ENCODE measurements at regions not wholly inside any gene's neighbourhood (a gene's known extent, or its start where the extent isn't known, plus 50 kb on each side); places are given as distances from the start of the nearest gene placed in this dataset.
"Not testable (repeated sequence)": the region's sequence is repeated elsewhere in the genome, so short reads cannot be mapped to it uniquely, and the experiment has no call there.

GRCh38 chr1:57546549-57547330, 122.9 kb upstream of the DAB1 start:
- CTCF ChIA-PET: no interaction called here
- Mint-ChIP-seq H3K36me3 (no peaks in the 10 kb centered on the region), H3K9me3 (peaks cover 2% of the 10 kb centered on the region), H3K4me3 (no peak overlapping the region), H3K4me1 (no peaks in the 10 kb centered on the region), H3K27ac (no peak overlapping the region), H3K27me3 (no peaks in the 10 kb centered on the region)
- DNase-seq: no peak

GRCh38 chr1:57544345-57544744, 120.5 kb upstream of the DAB1 start:
- DNase-seq: no peak
- H3K4me1 Mint-ChIP-seq: no peaks in the 10 kb centered on the region
- CTCF ChIA-PET: no interaction called here
- no peak overlapping the region for H3K27ac Mint-ChIP-seq
- peaks cover 2% of the 10 kb centered on the region for H3K9me3 Mint-ChIP-seq
- H3K36me3 Mint-ChIP-seq: no peaks in the 10 kb centered on the region
- no peak overlapping the region for H3K4me3 Mint-ChIP-seq
- H3K27me3 Mint-ChIP-seq: no peaks in the 10 kb centered on the region

GRCh38 chr1:57536749-57537423, 113.0 kb upstream of the DAB1 start:
- H3K4me3 Mint-ChIP-seq: no peak overlapping the region
- DNase-seq: no peak
- no peaks in the 10 kb centered on the region for H3K36me3 Mint-ChIP-seq
- no peaks in the 10 kb centered on the region for H3K9me3 Mint-ChIP-seq
- H3K27me3 Mint-ChIP-seq: no peaks in the 10 kb centered on the region
- H3K27ac Mint-ChIP-seq: no peak overlapping the region
- H3K4me1 Mint-ChIP-seq: no peaks in the 10 kb centered on the region
- CTCF ChIA-PET: no interaction called here

DNA sequence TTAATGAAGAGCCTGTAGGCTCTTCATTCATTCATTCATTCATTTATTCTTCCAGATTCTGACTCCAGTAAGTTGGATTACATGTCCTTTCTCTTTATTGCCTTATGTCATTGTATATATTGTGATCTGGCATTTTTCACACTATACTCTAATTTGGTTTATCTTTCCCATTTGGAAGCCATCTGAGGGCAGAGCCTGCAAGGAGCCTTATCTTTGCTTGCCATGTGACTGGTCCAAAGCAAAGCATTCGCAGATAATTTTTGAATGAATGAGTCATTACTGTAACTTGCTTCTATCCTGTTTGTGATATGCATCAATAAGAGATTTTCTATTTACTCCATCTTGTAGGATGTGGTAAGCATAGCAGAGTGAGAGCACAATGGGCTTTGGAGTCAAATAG, 108.4 kb upstream of the DAB1 start:
- CTCF ChIA-PET: no interaction called here
- no peaks in the 10 kb centered on the region for H3K36me3 Mint-ChIP-seq
- H3K27ac Mint-ChIP-seq: no peak overlapping the region
- no peaks in the 10 kb centered on the region for H3K27me3 Mint-ChIP-seq
- no peak for DNase-seq
- no peak overlapping the region for H3K4me3 Mint-ChIP-seq
- H3K9me3 Mint-ChIP-seq: no peaks in the 10 kb centered on the region
- no peaks in the 10 kb centered on the region for H3K4me1 Mint-ChIP-seq

GRCh38 chr1:57530911-57531260, 107.0 kb upstream of the DAB1 start:
- H3K27me3 Mint-ChIP-seq, H3K27ac Mint-ChIP-seq, CTCF ChIA-PET, H3K4me3 Mint-ChIP-seq, H3K9me3 Mint-ChIP-seq, DNase-seq, H3K36me3 Mint-ChIP-seq, H3K4me1 Mint-ChIP-seq: not testable (repeated sequence)

DNA sequence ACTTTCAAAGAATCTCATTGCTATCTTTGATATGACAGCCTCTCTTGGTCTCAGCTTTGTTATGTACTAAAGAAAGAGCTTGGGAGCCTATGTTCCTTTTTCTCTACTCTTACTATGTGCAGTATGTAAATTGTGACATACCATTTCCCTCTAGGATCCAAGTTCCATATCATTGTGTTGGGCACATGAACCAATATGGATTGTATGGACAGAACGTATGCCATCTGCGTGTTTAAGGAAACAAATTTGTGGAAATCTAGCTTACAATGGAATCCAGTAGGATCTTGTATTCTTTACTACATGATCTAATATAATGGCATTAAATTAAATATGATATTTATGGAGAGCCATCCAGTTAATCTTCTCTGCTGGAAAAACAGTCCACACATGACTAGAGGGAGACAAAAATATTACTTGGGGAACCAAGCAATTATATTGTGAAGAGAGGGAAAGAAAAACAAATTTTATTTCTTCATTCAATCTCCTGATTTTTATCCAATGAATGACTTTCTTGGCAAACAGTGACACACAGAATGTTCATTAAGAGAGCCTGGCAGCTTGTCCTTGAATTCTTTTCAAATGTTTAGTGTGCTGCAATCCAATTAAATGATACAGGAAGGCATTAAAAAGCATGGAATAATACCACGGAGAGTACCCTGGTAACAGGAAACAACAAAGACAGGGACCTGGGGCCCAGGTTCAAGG, 106.5 kb upstream of the DAB1 start:
- Mint-ChIP-seq H3K27me3 (no peaks in the 10 kb centered on the region), H3K36me3 (no peaks in the 10 kb centered on the region), H3K27ac (no peak overlapping the region), H3K9me3 (no peaks in the 10 kb centered on the region), H3K4me3 (no peak overlapping the region), H3K4me1 (no peaks in the 10 kb centered on the region)
- CTCF ChIA-PET: no interaction called here
- no peak for DNase-seq

DNA sequence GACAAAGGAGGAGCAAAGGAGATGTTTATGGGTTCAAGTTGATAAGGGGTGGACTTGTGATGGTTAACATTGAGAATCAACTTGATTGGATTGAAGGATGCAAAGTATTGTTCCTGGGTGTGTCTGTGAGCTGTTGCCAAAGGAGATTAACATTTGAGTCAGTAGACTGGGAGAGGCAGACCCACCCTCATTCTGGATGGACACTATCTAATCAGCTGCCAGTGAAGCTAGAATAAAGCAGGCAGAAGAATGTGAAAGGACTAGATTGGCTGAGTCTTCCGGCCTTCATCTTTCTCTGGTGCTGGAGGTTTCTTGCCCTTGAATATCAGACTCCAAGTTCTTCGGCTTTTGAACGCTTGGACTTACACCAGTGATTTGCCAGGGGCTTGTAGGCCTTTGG, 98.7 kb upstream of the DAB1 start:
- Mint-ChIP-seq H3K4me1 (no peaks in the 10 kb centered on the region), H3K36me3 (no peaks in the 10 kb centered on the region), H3K27ac (no peak overlapping the region), H3K9me3 (no peaks in the 10 kb centered on the region), H3K27me3 (no peaks in the 10 kb centered on the region), H3K4me3 (no peak overlapping the region)
- DNase-seq: no peak
- CTCF ChIA-PET: no interaction called here

- Mint-ChIP-seq H3K27me3 (no peaks in the 10 kb centered on the region), H3K9me3 (no peaks in the 10 kb centered on the region), H3K4me1 (no peaks in the 10 kb centered on the region), H3K4me3 (no peak overlapping the region), H3K27ac (no peak overlapping the region), H3K36me3 (no peaks in the 10 kb centered on the region)
- DNase-seq: no peak
- CTCF ChIA-PET: interaction anchor here (0.6 kb wide), 1 partner anchor 523 kb away, joined by 3 read pairs; no protein-coding TSS in a partner anchor
Observed at GRCh38 chr1:57520743-57521515, 97.1 kb upstream of the DAB1 start.

DNA sequence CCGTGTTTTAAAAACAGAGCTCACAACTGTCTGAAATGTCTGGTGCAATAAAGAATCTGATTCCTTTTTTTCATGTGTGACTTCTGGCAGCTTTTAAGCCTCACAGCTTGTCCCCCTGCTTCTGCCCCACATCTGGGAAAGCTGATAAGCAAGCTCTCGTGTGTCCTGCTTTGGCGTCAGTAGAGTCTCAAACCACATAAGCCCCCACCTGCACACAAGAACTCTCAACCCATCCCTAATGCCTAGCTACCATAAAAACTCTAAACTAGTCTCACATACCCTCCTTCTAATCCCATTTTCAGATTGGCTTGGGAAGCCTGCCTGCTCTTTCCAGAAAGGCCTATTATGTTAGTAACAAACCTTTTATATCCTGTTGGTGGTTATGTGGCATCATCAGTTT, 94.6 kb upstream of the DAB1 start:
- no peak overlapping the region for H3K27ac Mint-ChIP-seq
- H3K27me3 Mint-ChIP-seq: no peaks in the 10 kb centered on the region
- CTCF ChIA-PET: no interaction called here
- H3K9me3 Mint-ChIP-seq: no peaks in the 10 kb centered on the region
- no peak for DNase-seq
- H3K4me1 Mint-ChIP-seq: no peaks in the 10 kb centered on the region
- H3K4me3 Mint-ChIP-seq: no peak overlapping the region
- no peaks in the 10 kb centered on the region for H3K36me3 Mint-ChIP-seq

GRCh38 chr1:57517587-57518374, 93.9 kb upstream of the DAB1 start:
- no peak for DNase-seq
- no peak overlapping the region for H3K27ac Mint-ChIP-seq
- H3K4me3 Mint-ChIP-seq: no peak overlapping the region
- H3K36me3 Mint-ChIP-seq: no peaks in the 10 kb centered on the region
- H3K4me1 Mint-ChIP-seq: no peaks in the 10 kb centered on the region
- CTCF ChIA-PET: no interaction called here
- H3K27me3 Mint-ChIP-seq: no peaks in the 10 kb centered on the region
- H3K9me3 Mint-ChIP-seq: no peaks in the 10 kb centered on the region

GRCh38 chr1:57512386-57512785, 88.5 kb upstream of the DAB1 start:
- no peaks in the 10 kb centered on the region for H3K9me3 Mint-ChIP-seq
- H3K36me3 Mint-ChIP-seq: no peaks in the 10 kb centered on the region
- H3K4me1 Mint-ChIP-seq: no peaks in the 10 kb centered on the region
- no peaks in the 10 kb centered on the region for H3K27me3 Mint-ChIP-seq
- CTCF ChIA-PET: no interaction called here
- H3K4me3 Mint-ChIP-seq: no peak overlapping the region
- H3K27ac Mint-ChIP-seq: no peak overlapping the region
- DNase-seq: no peak

DNA sequence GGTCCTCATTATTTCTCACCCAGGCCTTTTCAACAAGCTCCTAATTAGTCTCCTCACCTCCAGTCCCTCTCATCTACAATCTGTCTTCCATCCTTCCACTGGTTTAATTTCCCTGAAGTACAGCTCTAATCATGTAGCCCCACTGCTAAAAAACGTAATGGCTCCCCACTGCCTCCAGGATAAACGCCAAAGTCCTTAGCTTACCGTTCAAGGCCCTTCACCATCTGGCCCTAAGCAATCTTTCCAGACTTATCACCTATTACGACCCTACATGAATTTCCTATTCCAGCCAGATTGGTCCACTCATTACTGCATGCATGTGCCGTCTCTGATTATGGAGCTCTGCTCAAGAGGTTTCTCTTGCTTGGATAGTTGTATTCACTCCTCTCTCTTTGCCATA, 83.1 kb upstream of the DAB1 start:
- no peaks in the 10 kb centered on the region for H3K9me3 Mint-ChIP-seq
- no peak overlapping the region for H3K27ac Mint-ChIP-seq

DNA sequence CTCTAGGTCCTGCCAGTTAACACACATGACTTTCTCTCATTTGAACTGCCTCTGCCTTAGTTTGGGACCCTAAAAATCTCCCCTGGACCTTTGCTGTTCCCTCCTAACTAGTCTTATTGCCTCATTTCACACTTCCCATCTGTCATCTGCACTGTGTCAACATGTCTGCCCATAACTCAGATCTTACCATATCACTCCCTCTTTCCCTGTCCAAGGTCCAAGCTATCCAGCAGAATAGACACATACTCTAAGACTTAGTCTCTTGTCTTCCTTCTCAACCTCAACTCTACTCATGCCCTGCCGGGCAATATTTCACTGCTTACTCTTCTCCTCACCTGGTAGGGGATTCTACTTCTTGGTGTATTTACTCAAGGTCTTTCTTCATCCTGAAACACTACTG, 79.5 kb upstream of the DAB1 start:
- Mint-ChIP-seq H3K27ac (no peak overlapping the region), H3K4me3 (no peak overlapping the region), H3K27me3 (peaks cover 3% of the 10 kb centered on the region), H3K9me3 (no peaks in the 10 kb centered on the region), H3K36me3 (no peaks in the 10 kb centered on the region), H3K4me1 (no peaks in the 10 kb centered on the region)
- DNase-seq: no peak
- CTCF ChIA-PET: no interaction called here

More for the DNA sequence above, 83.1 kb upstream of the DAB1 start:
- Mint-ChIP-seq H3K4me1 (no peaks in the 10 kb centered on the region), H3K4me3 (no peak overlapping the region), H3K27me3 (peaks cover 3% of the 10 kb centered on the region), H3K36me3 (no peaks in the 10 kb centered on the region)
- CTCF ChIA-PET: no interaction called here
- DNase-seq: no peak
